ENCODE measurements at regions not wholly inside any gene's neighbourhood (a gene's known extent, or its start where the extent isn't known, plus 50 kb on each side); places are given as distances from the start of the nearest gene placed in this dataset.

- peak; percentile 74 for DNase-seq
Measured at GRCh38 chr12:92210071-92210470, 64.4 kb upstream of the BTG1 start.

- DNase-seq: peak; percentile 83
Measured at GRCh38 chr12:92208613-92209121, 63.0 kb upstream of the BTG1 start.

GRCh38 chr12:92206596-92206995 is 61.0 kb upstream of the BTG1 start:
- DNase-seq: no peak

- no peak for DNase-seq
Measured at GRCh38 chr12:92206011-92206410, 60.4 kb upstream of the BTG1 start.

GRCh38 chr12:92199819-92200576 is 54.4 kb upstream of the BTG1 start:
- no peak for DNase-seq

GRCh38 chr12:92197815-92198214 is 52.2 kb upstream of the BTG1 start:
- no peak for DNase-seq

- DNase-seq: no peak
Measured at GRCh38 chr12:92196368-92196767, 50.7 kb upstream of the BTG1 start.

Data from activated CD4-positive, alpha-beta T cell treated with anti-CD3 and anti-CD28 coated beads, Interleukin-2, amount 50 U/mL, for 16 hours (primary cell).